ENCODE measurements at regions not wholly inside any gene's neighbourhood (a gene's known extent, or its start where the extent isn't known, plus 50 kb on each side); places are given as distances from the start of the nearest gene placed in this dataset.

GRCh38 chr4:184575306-184575705 is 73.9 kb downstream of the CASP3 start:
- TF ChIP-seq CTCF (IDR thresholded peaks at IDR 0.05; ENCODE audit: extremely low read depth, missing control alignments) = no peak

GRCh38 chr4:184574861-184575260 is 74.4 kb downstream of the CASP3 start:
- no peak for TF ChIP-seq CTCF (IDR thresholded peaks at IDR 0.05; ENCODE audit: extremely low read depth, missing control alignments)
- no peak for DNase-seq (ENCODE audit: low spot score)

More at GRCh38 chr4:184575306-184575705, 73.9 kb downstream of the CASP3 start:
- no peak for DNase-seq (ENCODE audit: low spot score)

- DNase-seq (ENCODE audit: low spot score) = no peak
- no peak for TF ChIP-seq CTCF (IDR thresholded peaks at IDR 0.05; ENCODE audit: extremely low read depth, missing control alignments)
Observed at GRCh38 chr4:184573701-184574100, 75.5 kb downstream of the CASP3 start.

- no peak for TF ChIP-seq CTCF (IDR thresholded peaks at IDR 0.05; ENCODE audit: extremely low read depth, missing control alignments)
- DNase-seq (ENCODE audit: low spot score) = no peak
Observed at GRCh38 chr4:184568770-184569169, 80.5 kb downstream of the CASP3 start.

GRCh38 chr4:184563621-184564020 is 85.6 kb downstream of the CASP3 start:
- TF ChIP-seq CTCF (IDR thresholded peaks at IDR 0.05; ENCODE audit: extremely low read depth, missing control alignments) = no peak
- DNase-seq (ENCODE audit: low spot score) = no peak

GRCh38 chr4:184558996-184559395 is 84.6 kb upstream of the IRF2 start:
- DNase-seq (ENCODE audit: low spot score) = no peak
- TF ChIP-seq CTCF (IDR thresholded peaks at IDR 0.05; ENCODE audit: extremely low read depth, missing control alignments) = no peak

GRCh38 chr4:184553891-184554290 is 79.5 kb upstream of the IRF2 start:
- TF ChIP-seq CTCF (IDR thresholded peaks at IDR 0.05; ENCODE audit: extremely low read depth, missing control alignments) = no peak
- DNase-seq (ENCODE audit: low spot score) = no peak
